ENCODE measurements at regions not wholly inside any gene's neighbourhood (a gene's known extent, or its start where the extent isn't known, plus 50 kb on each side); places are given as distances from the start of the nearest gene placed in this dataset.

- Histone ChIP-seq H2AFZ (ENCODE audit: low read depth, low read length) (no peak overlapping the region), H3K9me1 (ENCODE audit: control insufficient read depth, insufficient read depth, low read length) (no peaks in the 10 kb centered on the region), H3K4me2 (ENCODE audit: insufficient read depth, low read length) (no peak overlapping the region), H3K4me1 (replicated peaks in 1 of 2; ENCODE audit: control insufficient read depth in 2 of 2, insufficient read depth in 2 of 2, low read length in 2 of 2) (no peaks in the 10 kb centered on the region), H3K27me3 (ENCODE audit: control insufficient read depth in 2 of 2, insufficient read depth in 2 of 2, low read length in 2 of 2) (no peaks in the 10 kb centered on the region), H3K27ac (ENCODE audit: extremely low read depth, low read depth, low read length) (no peak overlapping the region), H3K36me3 (ENCODE audit: control insufficient read depth, insufficient read depth, low read length) (no peaks in the 10 kb centered on the region), H3K9me3 (replicated peaks; ENCODE audit: control insufficient read depth, insufficient read depth, low read depth, low read length) (no peaks in the 10 kb centered on the region; the same call in 1 of the 2 replicates), H3K79me2 (ENCODE audit: control insufficient read depth, insufficient read depth, low read length) (no peaks in the 10 kb centered on the region), H3K9ac (ENCODE audit: insufficient read depth in 1 of 2, low read depth in 2 of 2, low read length in 2 of 2) (no peak overlapping the region), H4K20me1 (replicated peaks; ENCODE audit: control insufficient read depth, insufficient read depth, low read length) (no peaks in the 10 kb centered on the region), H3K4me3 (no peak overlapping the region)
- no peak for ATAC-seq
- ChIA-PET POLR2A (no interaction called here), CTCF (ENCODE audit: low intra/inter-chr PET ratio) (no interaction called here)
- no TSS peak for BruUV-seq (replicated peaks)
- in situ Hi-C loops (cut with MboI), result no loop called here
- FAIRE-seq, result no peak
- no peak for DNase-seq (ENCODE audit: extremely low read depth in 1 of 4, low spot score in 3 of 4)
- intact Hi-C loops (cut with micrococcal nuclease), result no loop called here
- WGBS (ENCODE audit: insufficient coverage, low coverage, missing lambda C conversion rate), result 2% methylated on average over 3 of the region's 3 CpGs
- no peak for TF ChIP-seq NFE2L1 (tag; IDR thresholded peaks at IDR 0.05; ENCODE audit: borderline replicate concordance, low read depth)
- TF ChIP-seq ZBTB17 (CRISPR knock-in tag; IDR thresholded peaks at IDR 0.05), result peak; percentile 92
Measured at GRCh38 chr2:39995005-39995737, 216.1 kb upstream of the THUMPD2 start.

DNA sequence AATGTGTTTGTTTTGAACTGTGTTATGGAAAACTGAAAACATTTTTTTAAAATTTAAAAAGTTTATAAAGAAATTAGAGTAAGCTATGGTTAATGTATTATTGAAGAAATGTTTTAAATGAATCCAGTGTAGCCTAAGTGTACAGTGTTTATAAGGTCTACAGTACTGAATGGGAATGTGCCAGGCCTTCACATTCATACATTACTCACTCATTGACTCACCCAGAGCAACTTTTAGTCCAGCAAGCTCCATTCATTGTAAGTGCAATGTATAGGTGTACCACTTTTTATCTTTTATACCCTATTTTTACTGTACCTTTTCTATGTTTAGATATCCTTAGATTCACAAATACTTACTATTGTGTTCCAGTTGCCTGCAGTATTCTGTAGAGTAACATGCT, 215.1 kb upstream of the THUMPD2 start:
- CTCF ChIA-PET (ENCODE audit: low intra/inter-chr PET ratio), result no interaction called here
- Histone ChIP-seq H3K36me3 (ENCODE audit: control insufficient read depth, insufficient read depth, low read length) (no peaks in the 10 kb centered on the region), H3K4me2 (ENCODE audit: insufficient read depth, low read length) (no peak overlapping the region), H3K4me1 (replicated peaks in 1 of 2; ENCODE audit: control insufficient read depth in 2 of 2, insufficient read depth in 2 of 2, low read length in 2 of 2) (no peaks in the 10 kb centered on the region), H4K20me1 (replicated peaks; ENCODE audit: control insufficient read depth, insufficient read depth, low read length) (no peaks in the 10 kb centered on the region), H3K9ac (ENCODE audit: insufficient read depth in 1 of 2, low read depth in 2 of 2, low read length in 2 of 2) (no peak overlapping the region), H3K27me3 (ENCODE audit: control insufficient read depth in 2 of 2, insufficient read depth in 2 of 2, low read length in 2 of 2) (no peaks in the 10 kb centered on the region), H3K4me3 (no peak overlapping the region), H2AFZ (ENCODE audit: low read depth, low read length) (no peak overlapping the region), H3K9me3 (replicated peaks; ENCODE audit: control insufficient read depth, insufficient read depth, low read depth, low read length) (no peaks in the 10 kb centered on the region; the same call in 1 of the 2 replicates), H3K79me2 (ENCODE audit: control insufficient read depth, insufficient read depth, low read length) (no peaks in the 10 kb centered on the region), H3K27ac (ENCODE audit: extremely low read depth, low read depth, low read length) (no peak overlapping the region), H3K9me1 (ENCODE audit: control insufficient read depth, insufficient read depth, low read length) (no peaks in the 10 kb centered on the region)
- BruUV-seq (replicated peaks), result no TSS peak
- intact Hi-C loops (cut with micrococcal nuclease) (no loop called here), in situ Hi-C loops (cut with MboI) (no loop called here)
- POLR2A ChIA-PET, result no interaction called here
- FAIRE-seq (no peak), DNase-seq (ENCODE audit: extremely low read depth in 1 of 4, low spot score in 3 of 4) (no peak), ATAC-seq (no peak)
- TF ChIP-seq FOXJ3 (CRISPR knock-in tag; IDR thresholded peaks at IDR 0.05) (no peak), ZNF316 (IDR thresholded peaks at IDR 0.05) (no peak), SMARCA4 (IDR thresholded peaks at IDR 0.05) (no peak), ZNF217 (CRISPR knock-in tag; IDR thresholded peaks at IDR 0.05) (no peak), SRSF3 (IDR thresholded peaks at IDR 0.05; ENCODE audit: insufficient read depth, low read length) (no peak), BMI1 (IDR thresholded peaks at IDR 0.05; ENCODE audit: low read length) (no peak), ZNF79 (CRISPR knock-in tag; IDR thresholded peaks at IDR 0.05; ENCODE audit: low read depth) (no peak)
